ENCODE measurements at regions not wholly inside any gene's neighbourhood (a gene's known extent, or its start where the extent isn't known, plus 50 kb on each side); places are given as distances from the start of the nearest gene placed in this dataset.
"Not testable (repeated sequence)": the region's sequence is repeated elsewhere in the genome, so short reads cannot be mapped to it uniquely, and the experiment has no call there.

GRCh38 chr19:31885280-31885853 is 460.0 kb upstream of the ZNF507 start:
- no peak for DNase-seq (ENCODE audit: low spot score)
- Mint-ChIP-seq H3K27ac (ENCODE audit: unreplicated experiment) (no peak overlapping the region), H3K36me3 (ENCODE audit: low read depth, unreplicated experiment) (no peaks in the 10 kb centered on the region), H3K4me1 (ENCODE audit: unreplicated experiment) (no peaks in the 10 kb centered on the region), H3K27me3 (ENCODE audit: unreplicated experiment) (peaks cover 2% of the 10 kb centered on the region), H3K9me3 (ENCODE audit: unreplicated experiment) (no peaks in the 10 kb centered on the region), H3K4me3 (ENCODE audit: unreplicated experiment) (no peak overlapping the region)
- no peak for TF ChIP-seq CTCF (IDR thresholded peaks at IDR 0.05; ENCODE audit: unreplicated experiment)

DNA sequence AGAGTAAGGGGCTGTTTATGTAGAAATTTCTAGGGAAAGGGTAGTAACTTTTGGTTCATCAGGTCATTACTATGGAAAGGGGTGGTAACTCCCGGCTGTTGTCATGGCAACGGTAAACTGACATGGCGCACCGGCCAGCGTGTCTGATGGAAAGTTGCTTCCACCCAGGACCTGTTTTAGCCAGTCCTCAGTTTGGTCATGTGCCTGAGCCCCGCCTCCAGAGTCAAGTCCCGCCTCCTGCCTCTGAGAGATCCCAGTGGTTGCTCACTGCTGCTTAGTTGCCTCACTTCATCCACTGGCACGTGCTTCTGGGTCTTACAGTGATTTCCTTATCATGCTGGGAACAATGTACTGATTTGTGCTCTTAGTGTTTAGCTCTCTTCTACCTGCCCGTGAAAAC is 455.2 kb upstream of the ZNF507 start:
- H3K4me3 Mint-ChIP-seq (ENCODE audit: unreplicated experiment), result no peak overlapping the region
- no peaks in the 10 kb centered on the region for H3K9me3 Mint-ChIP-seq (ENCODE audit: unreplicated experiment)
- TF ChIP-seq CTCF (IDR thresholded peaks at IDR 0.05; ENCODE audit: unreplicated experiment), result no peak
- no peak for DNase-seq (ENCODE audit: low spot score)
- H3K4me1 Mint-ChIP-seq (ENCODE audit: unreplicated experiment), result no peaks in the 10 kb centered on the region
- no peaks in the 10 kb centered on the region for H3K27me3 Mint-ChIP-seq (ENCODE audit: unreplicated experiment)
- H3K27ac Mint-ChIP-seq (ENCODE audit: unreplicated experiment), result peak overlapping the region; percentile 45
- no peaks in the 10 kb centered on the region for H3K36me3 Mint-ChIP-seq (ENCODE audit: low read depth, unreplicated experiment)

DNA sequence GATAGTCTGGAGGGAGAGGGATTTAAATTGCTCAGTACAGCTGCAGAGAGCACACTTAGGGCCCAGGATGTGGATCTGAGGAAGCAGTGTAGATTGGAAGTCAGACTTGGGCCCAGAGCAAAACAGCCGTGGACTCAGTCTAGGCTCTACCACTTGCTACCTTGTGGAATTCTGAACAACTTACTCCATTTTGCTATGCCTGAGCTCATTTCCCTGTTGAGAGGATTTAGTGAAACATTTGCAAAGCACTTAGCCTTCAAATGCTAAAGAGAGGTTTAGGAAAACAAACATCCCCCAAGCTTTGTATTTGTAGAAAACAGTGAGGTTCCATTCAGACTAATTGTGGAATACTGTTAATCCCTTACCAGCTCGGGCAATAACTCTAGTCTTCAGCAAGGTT is 453.4 kb upstream of the ZNF507 start:
- H3K27me3 Mint-ChIP-seq (ENCODE audit: unreplicated experiment), result no peaks in the 10 kb centered on the region
- no peak overlapping the region for H3K27ac Mint-ChIP-seq (ENCODE audit: unreplicated experiment)
- H3K4me3 Mint-ChIP-seq (ENCODE audit: unreplicated experiment), result no peak overlapping the region
- DNase-seq (ENCODE audit: low spot score), result no peak
- H3K36me3 Mint-ChIP-seq (ENCODE audit: low read depth, unreplicated experiment), result no peaks in the 10 kb centered on the region
- no peaks in the 10 kb centered on the region for H3K4me1 Mint-ChIP-seq (ENCODE audit: unreplicated experiment)
- TF ChIP-seq CTCF (IDR thresholded peaks at IDR 0.05; ENCODE audit: unreplicated experiment), result no peak
- H3K9me3 Mint-ChIP-seq (ENCODE audit: unreplicated experiment), result no peaks in the 10 kb centered on the region

DNA sequence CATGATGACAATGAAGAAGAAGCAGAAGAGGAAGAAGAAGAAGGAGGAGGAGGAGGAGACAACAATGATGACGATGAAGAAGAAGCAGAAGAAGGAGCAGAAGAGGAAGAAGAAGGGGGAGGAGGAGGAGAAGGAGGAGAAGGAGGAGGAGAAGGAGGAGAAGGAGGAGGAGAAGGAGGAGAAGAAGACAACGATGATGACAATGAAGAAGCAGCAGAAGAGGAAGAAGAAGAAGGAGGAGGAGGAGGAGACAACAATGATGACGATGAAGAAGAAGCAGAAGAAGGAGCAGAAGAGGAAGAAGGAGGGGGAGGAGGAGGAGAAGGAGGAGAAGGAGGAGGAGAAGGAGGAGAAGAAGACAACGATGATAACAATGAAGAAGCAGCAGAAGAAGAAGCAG is 451.9 kb upstream of the ZNF507 start:
- not testable (repeated sequence) for H3K27ac Mint-ChIP-seq (ENCODE audit: unreplicated experiment); DNase-seq (ENCODE audit: low spot score); H3K9me3 Mint-ChIP-seq (ENCODE audit: unreplicated experiment); H3K4me3 Mint-ChIP-seq (ENCODE audit: unreplicated experiment); H3K4me1 Mint-ChIP-seq (ENCODE audit: unreplicated experiment); H3K27me3 Mint-ChIP-seq (ENCODE audit: unreplicated experiment); H3K36me3 Mint-ChIP-seq (ENCODE audit: low read depth, unreplicated experiment)

- Mint-ChIP-seq H3K4me3 (ENCODE audit: unreplicated experiment) (no peak overlapping the region), H3K27me3 (ENCODE audit: unreplicated experiment) (no peaks in the 10 kb centered on the region), H3K9me3 (ENCODE audit: unreplicated experiment) (no peaks in the 10 kb centered on the region), H3K4me1 (ENCODE audit: unreplicated experiment) (no peaks in the 10 kb centered on the region), H3K27ac (ENCODE audit: unreplicated experiment) (no peak overlapping the region), H3K36me3 (ENCODE audit: low read depth, unreplicated experiment) (no peaks in the 10 kb centered on the region)
- no peak for TF ChIP-seq CTCF (IDR thresholded peaks at IDR 0.05; ENCODE audit: unreplicated experiment)
- DNase-seq (ENCODE audit: low spot score), result no peak
These were observed 451.0 kb upstream of the ZNF507 start for GRCh38 chr19:31894451-31894850.

Measured in endothelial cell (in vitro differentiated cells).